ENCODE measurements at regions not wholly inside any gene's neighbourhood (a gene's known extent, or its start where the extent isn't known, plus 50 kb on each side); places are given as distances from the start of the nearest gene placed in this dataset.
"Not testable (repeated sequence)": the region's sequence is repeated elsewhere in the genome, so short reads cannot be mapped to it uniquely, and the experiment has no call there.

- no peak for DNase-seq
These were observed 507.5 kb downstream of the NAV3 start for GRCh38 chr12:78338054-78338785.

- DNase-seq = no peak
These were observed 509.7 kb downstream of the NAV3 start for GRCh38 chr12:78340406-78340805.

DNA sequence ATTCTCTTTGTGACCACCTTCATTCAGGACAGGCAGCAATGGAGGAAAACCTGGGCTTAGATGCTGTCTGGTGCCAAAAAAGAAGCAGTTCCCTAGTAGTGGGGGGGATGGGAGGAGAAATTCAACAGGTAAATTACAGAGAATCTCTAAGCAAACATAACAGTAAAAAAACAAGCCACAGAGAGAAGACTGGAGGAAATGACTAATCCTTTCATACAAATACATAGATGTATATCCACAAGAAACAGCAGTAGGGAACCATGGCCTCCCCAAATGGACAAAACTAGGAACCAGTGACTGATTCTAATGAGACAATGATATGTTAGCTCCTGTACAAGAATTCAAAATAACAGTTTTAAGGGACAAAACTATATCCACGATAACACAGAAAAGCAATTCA, 513.0 kb downstream of the NAV3 start:
- no peak for DNase-seq

GRCh38 chr12:78359520-78359919, 505.1 kb upstream of the SYT1 start:
- no peak for DNase-seq

- DNase-seq = no peak
These were observed 502.9 kb upstream of the SYT1 start for GRCh38 chr12:78361683-78362082.

GRCh38 chr12:78371284-78371683, 493.3 kb upstream of the SYT1 start:
- no peak for DNase-seq

- no peak for DNase-seq
These were observed 489.1 kb upstream of the SYT1 start for GRCh38 chr12:78375461-78375860.

GRCh38 chr12:78376257-78376656, 488.3 kb upstream of the SYT1 start:
- no peak for DNase-seq

DNA sequence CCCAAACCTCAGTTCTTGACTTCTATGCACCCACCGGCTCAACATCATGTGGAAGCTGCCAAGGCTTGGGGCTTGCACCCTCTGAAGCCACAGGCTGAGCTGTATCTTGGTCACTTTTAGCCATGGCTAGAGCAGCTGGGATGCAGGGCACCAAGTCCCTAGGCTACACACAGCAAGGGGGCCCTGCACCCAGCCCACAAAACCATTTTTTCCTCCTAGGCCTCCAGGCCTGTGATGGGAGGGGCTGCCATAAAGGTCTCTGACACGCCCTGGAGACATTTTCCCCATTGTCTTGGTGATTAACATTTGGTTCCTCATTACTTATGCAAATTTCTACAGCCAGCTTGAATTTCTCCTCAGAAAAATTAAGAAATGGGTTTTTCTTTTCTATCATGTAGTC, 485.5 kb upstream of the SYT1 start:
- DNase-seq = not testable (repeated sequence)

- no peak for DNase-seq
These were observed 481.2 kb upstream of the SYT1 start for GRCh38 chr12:78383414-78383813.

- no peak for DNase-seq
These were observed 480.0 kb upstream of the SYT1 start for GRCh38 chr12:78384541-78384940.

DNA sequence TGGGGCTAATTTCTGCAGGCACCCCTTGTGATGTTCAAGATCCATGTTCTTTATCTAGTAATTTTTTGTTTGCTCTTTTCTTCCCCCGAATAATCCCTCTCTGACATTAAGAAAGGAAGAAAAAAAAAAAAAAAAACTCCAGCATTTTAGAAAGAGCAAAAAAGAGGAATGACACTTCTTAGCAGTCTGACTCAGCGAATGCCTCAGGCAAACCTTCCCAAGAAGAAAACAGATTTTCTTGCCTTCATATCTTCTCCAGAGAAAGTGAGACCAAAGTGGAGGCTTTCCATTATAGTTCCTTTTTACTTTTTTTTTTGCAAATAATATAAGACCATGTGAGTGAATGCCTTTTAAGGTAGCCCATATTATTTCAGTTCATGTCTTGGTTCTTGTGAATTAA, 479.0 kb upstream of the SYT1 start:
- no peak for DNase-seq

DNA sequence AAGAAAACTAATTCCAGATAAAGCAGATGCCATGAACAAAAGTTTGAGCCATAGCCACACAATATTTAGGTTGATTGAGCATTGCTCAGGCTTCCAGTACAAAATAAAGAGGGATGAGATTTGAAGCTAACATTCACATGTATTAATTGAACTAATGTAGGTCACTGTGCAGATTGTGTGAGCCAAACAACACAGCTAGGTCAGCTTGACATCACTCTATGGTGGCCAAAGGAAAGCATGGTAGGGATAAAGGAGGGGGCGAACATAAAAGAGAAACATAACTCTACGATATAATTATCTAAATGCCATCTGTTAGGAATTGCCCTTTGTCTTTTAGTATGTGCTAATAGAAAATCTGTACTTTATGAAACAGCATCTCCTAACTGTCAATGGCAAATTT, 477.7 kb upstream of the SYT1 start:
- DNase-seq = no peak

- no peak for DNase-seq
These were observed 476.9 kb upstream of the SYT1 start for GRCh38 chr12:78387721-78388120.

- DNase-seq = no peak
These were observed 476.1 kb upstream of the SYT1 start for GRCh38 chr12:78388461-78388860.

GRCh38 chr12:78390920-78391319, 473.7 kb upstream of the SYT1 start:
- DNase-seq = no peak

- peak in 1 of 2 donors; percentile 3 for DNase-seq
These were observed 471.7 kb upstream of the SYT1 start for GRCh38 chr12:78392918-78393317.

DNA sequence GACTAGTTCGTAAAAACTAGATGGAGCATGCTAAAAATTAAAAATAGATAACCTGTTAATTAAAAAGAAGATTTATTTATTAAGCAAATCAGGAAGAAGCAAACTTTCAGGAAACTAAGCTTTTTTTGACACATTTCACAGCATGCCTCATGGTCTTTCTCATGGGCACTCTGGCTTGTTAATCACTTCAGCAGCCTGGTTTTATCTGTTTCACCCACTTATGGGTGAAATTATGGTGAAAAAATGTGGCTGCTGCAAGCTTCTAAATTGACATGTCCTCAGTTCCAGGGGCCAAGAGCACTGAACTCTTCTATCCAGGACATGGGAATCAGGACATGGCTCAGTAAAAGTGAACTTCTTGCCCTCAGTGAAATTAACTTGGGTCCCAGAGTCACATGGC, 468.6 kb upstream of the SYT1 start:
- DNase-seq = no peak

- DNase-seq = no peak
These were observed 468.0 kb upstream of the SYT1 start for GRCh38 chr12:78396538-78396937.

GRCh38 chr12:78398750-78399149, 465.8 kb upstream of the SYT1 start:
- DNase-seq = no peak

DNA sequence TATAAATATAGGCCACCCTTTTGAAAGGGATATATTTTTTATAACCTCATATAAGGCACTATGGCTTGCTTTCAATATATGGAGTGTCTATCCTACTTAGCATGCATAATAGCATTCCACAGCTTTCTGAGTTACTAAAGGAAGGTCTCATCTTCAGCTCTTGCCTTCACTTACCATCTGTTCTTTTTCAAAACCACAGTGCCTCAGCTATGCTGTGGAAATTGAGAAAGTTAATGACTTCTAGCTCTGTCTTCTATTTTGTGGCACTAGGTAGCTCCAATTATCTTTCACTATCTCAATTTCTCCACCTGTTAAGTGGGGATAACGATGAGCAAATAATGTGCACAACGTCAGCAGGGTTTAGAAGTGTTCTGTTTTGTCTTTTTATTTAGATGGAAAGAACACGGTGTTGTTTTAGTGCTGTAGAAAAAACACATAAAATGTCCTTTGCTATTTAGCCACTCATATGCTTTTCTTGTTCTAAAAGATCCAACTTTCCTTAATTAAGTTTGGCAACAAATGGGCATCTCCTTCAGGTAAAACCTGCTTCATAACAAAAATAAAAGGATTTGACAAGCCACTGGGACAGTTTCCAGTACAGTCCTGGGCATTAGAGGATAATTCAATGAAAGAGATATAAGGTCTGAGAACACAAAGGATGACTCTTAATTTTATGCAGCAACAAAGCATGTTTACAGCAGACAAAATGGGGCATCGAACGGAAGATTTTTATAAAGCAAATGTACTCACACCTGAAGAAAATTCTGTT, 462.0 kb upstream of the SYT1 start:
- no peak for DNase-seq

DNA sequence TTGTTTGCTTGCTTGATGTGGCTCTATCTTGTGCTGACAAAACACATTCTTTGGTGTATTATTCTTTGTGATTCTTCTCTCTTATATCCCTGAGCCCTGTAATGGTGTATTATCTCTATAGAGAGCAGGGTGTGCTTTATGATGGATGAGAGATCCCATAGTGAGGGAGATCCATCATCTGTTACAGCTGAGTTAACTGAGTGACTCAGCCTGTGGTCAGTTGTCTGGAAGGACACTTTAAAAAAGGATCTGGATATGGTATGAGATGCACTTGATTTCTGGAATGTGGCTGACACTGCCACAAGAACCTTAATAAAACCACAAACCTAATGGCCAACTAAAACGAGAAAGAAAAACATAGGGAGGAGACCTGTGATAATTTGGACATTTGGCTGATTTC, 461.4 kb upstream of the SYT1 start:
- no peak for DNase-seq

- DNase-seq = no peak
These were observed 460.9 kb upstream of the SYT1 start for GRCh38 chr12:78403681-78404080.

DNA sequence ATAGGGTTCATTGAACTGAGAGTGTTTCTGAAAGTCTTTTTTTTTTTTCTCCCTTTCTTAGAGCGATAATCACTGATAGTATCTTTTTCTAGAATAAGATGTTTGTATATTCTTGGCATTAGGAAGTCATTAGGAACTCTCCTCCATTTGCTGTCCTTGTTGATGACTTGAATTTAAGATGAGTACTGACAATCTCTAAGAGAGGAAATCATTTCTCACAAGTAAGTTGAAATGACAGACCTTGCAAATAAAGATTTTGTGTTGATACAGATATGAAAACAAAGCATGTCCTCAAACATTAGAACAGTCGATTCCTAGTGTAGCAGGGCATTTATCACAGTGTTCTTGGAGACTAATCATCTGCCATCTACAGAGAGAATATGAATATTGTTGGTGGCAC, 458.4 kb upstream of the SYT1 start:
- DNase-seq = no peak
